ENCODE measurements at regions not wholly inside any gene's neighbourhood (a gene's known extent, or its start where the extent isn't known, plus 50 kb on each side); places are given as distances from the start of the nearest gene placed in this dataset.

- TF ChIP-seq CTCF (IDR thresholded peaks at IDR 0.05) (no peak), POLR2A (IDR thresholded peaks at IDR 0.05) (no peak)
These were observed 436.5 kb upstream of the MGMT start for GRCh38 chr10:129030603-129030895.
